ENCODE measurements at regions not wholly inside any gene's neighbourhood (a gene's known extent, or its start where the extent isn't known, plus 50 kb on each side); places are given as distances from the start of the nearest gene placed in this dataset.

- no peak overlapping the region for H3K27ac ChIP-seq
- no peaks in the 10 kb centered on the region for H3K79me2 ChIP-seq
- H3K4me1 ChIP-seq: no peaks in the 10 kb centered on the region
- no peaks in the 10 kb centered on the region for H3K27me3 ChIP-seq (ENCODE audit: control insufficient read depth, insufficient read depth, low read length)
- no peak overlapping the region for H3K9ac ChIP-seq
- no peak overlapping the region for H2AFZ ChIP-seq
- no peak overlapping the region for H3K4me2 ChIP-seq (ENCODE audit: low read length)
- H3K4me3 ChIP-seq (ENCODE audit: low read depth, low read length): no peak overlapping the region
- no peak for TF ChIP-seq CTCF (IDR thresholded peaks at IDR 0.05)
- H3K36me3 ChIP-seq (ENCODE audit: control insufficient read depth, insufficient read depth, low read length): no peaks in the 10 kb centered on the region
- H3K9me3 ChIP-seq (ENCODE audit: control insufficient read depth, low read length): no peaks in the 10 kb centered on the region
These were observed 453.0 kb downstream of the SLITRK5 start for GRCh38 chr13:88124142-88124541.

- Histone ChIP-seq H3K9me3 (ENCODE audit: control insufficient read depth, low read length) (no peaks in the 10 kb centered on the region), H3K27ac (no peak overlapping the region), H2AFZ (no peak overlapping the region), H3K4me2 (ENCODE audit: low read length) (no peak overlapping the region), H3K9ac (no peak overlapping the region), H3K4me3 (ENCODE audit: low read depth, low read length) (no peak overlapping the region), H3K79me2 (no peaks in the 10 kb centered on the region), H3K36me3 (ENCODE audit: control insufficient read depth, insufficient read depth, low read length) (no peaks in the 10 kb centered on the region), H3K4me1 (no peaks in the 10 kb centered on the region), H3K27me3 (ENCODE audit: control insufficient read depth, insufficient read depth, low read length) (no peaks in the 10 kb centered on the region)
- TF ChIP-seq CTCF (IDR thresholded peaks at IDR 0.05): no peak
These were observed 453.9 kb downstream of the SLITRK5 start for GRCh38 chr13:88125055-88125454.

- no peaks in the 10 kb centered on the region for H3K4me1 ChIP-seq
- H3K9ac ChIP-seq: no peak overlapping the region
- H3K27me3 ChIP-seq (ENCODE audit: control insufficient read depth, insufficient read depth, low read length): no peaks in the 10 kb centered on the region
- H3K27ac ChIP-seq: no peak overlapping the region
- H2AFZ ChIP-seq: no peak overlapping the region
- H3K4me3 ChIP-seq (ENCODE audit: low read depth, low read length): no peak overlapping the region
- H3K4me2 ChIP-seq (ENCODE audit: low read length): no peak overlapping the region
- no peaks in the 10 kb centered on the region for H3K9me3 ChIP-seq (ENCODE audit: control insufficient read depth, low read length)
- H3K79me2 ChIP-seq: no peaks in the 10 kb centered on the region
- H3K36me3 ChIP-seq (ENCODE audit: control insufficient read depth, insufficient read depth, low read length): no peaks in the 10 kb centered on the region
- TF ChIP-seq CTCF (IDR thresholded peaks at IDR 0.05): no peak
These were observed 465.1 kb downstream of the SLITRK5 start for GRCh38 chr13:88136098-88136790.

GRCh38 chr13:88142653-88143052 lies 471.5 kb downstream of the SLITRK5 start:
- H3K4me3 ChIP-seq (ENCODE audit: low read depth, low read length): no peak overlapping the region
- no peak overlapping the region for H3K4me2 ChIP-seq (ENCODE audit: low read length)
- no peak overlapping the region for H3K9ac ChIP-seq
- H3K9me3 ChIP-seq (ENCODE audit: control insufficient read depth, low read length): no peaks in the 10 kb centered on the region
- TF ChIP-seq CTCF (IDR thresholded peaks at IDR 0.05): no peak
- no peaks in the 10 kb centered on the region for H3K27me3 ChIP-seq (ENCODE audit: control insufficient read depth, insufficient read depth, low read length)
- no peaks in the 10 kb centered on the region for H3K4me1 ChIP-seq
- H2AFZ ChIP-seq: no peak overlapping the region
- H3K27ac ChIP-seq: no peak overlapping the region
- H3K79me2 ChIP-seq: no peaks in the 10 kb centered on the region
- H3K36me3 ChIP-seq (ENCODE audit: control insufficient read depth, insufficient read depth, low read length): no peaks in the 10 kb centered on the region

GRCh38 chr13:88144580-88144979 lies 473.4 kb downstream of the SLITRK5 start:
- no peaks in the 10 kb centered on the region for H3K27me3 ChIP-seq (ENCODE audit: control insufficient read depth, insufficient read depth, low read length)
- H3K4me3 ChIP-seq (ENCODE audit: low read depth, low read length): no peak overlapping the region
- H3K27ac ChIP-seq: no peak overlapping the region
- no peak overlapping the region for H3K4me2 ChIP-seq (ENCODE audit: low read length)
- no peaks in the 10 kb centered on the region for H3K9me3 ChIP-seq (ENCODE audit: control insufficient read depth, low read length)
- H3K4me1 ChIP-seq: no peaks in the 10 kb centered on the region
- H3K9ac ChIP-seq: no peak overlapping the region
- no peaks in the 10 kb centered on the region for H3K79me2 ChIP-seq
- H3K36me3 ChIP-seq (ENCODE audit: control insufficient read depth, insufficient read depth, low read length): no peaks in the 10 kb centered on the region
- TF ChIP-seq CTCF (IDR thresholded peaks at IDR 0.05): no peak
- no peak overlapping the region for H2AFZ ChIP-seq

Data from parathyroid adenoma (tissue), 2 donors.